CD14-positive monocyte (primary cell): ENCODE measurements at regions not wholly inside any gene's neighbourhood (a gene's known extent, or its start where the extent isn't known, plus 50 kb on each side); places are given as distances from the start of the nearest gene placed in this dataset.
"Not testable (repeated sequence)": the region's sequence is repeated elsewhere in the genome, so short reads cannot be mapped to it uniquely, and the experiment has no call there.

Source experiments
- DNase-seq, 3 donors: peaks; one replicate each; pipeline ENCODE4 v3.0.0-alpha.2; 2011 to 2022
- H2AFZ ChIP-seq: 2 replicates; pipeline ENCODE4 v1.6.0; 2012; ENCODE audit warnings: mild to moderate bottlenecking, low read depth, low read length, inconsistent platforms; ENCODE audit not compliant: insufficient read depth, poor library complexity, severe bottlenecking
- H3K27ac ChIP-seq, 2 donors: 1 replicate in 1 of 2; 2 replicates in 1 of 2; pipeline ENCODE4 v1.5.1; 2012 to 2013; ENCODE audit warnings: low read length in 2 of 2, control low read depth in 1 of 2, inconsistent platforms in 1 of 2, low read depth in 1 of 2, mild to moderate bottlenecking in 1 of 2
- H3K27me3 ChIP-seq, 2 donors: one replicate each; pipeline versions ENCODE4 v1.6.0 to v1.6.1; 2011 to 2013; ENCODE audit warnings: low read length in 2 of 2; ENCODE audit not compliant: control insufficient read depth in 2 of 2, insufficient read depth in 2 of 2
- H3K36me3 ChIP-seq, 2 donors: replicated peaks in 1 of 2; 1 replicate in 1 of 2; 2 replicates in 1 of 2; pipeline versions ENCODE4 v1.5.1 to v1.6.1; 2012 to 2013; ENCODE audit warnings: low read length in 2 of 2, control low read depth in 1 of 2, inconsistent platforms in 1 of 2, mild to moderate bottlenecking in 1 of 2; ENCODE audit not compliant: insufficient read depth in 2 of 2, control insufficient read depth in 1 of 2
- H3K4me1 ChIP-seq, 2 donors: 1 replicate in 1 of 2; 2 replicates in 1 of 2; pipeline versions ENCODE4 v1.5.1 to v1.6.1; 2012 to 2013; ENCODE audit warnings: low read length in 2 of 2, control low read depth in 1 of 2, inconsistent platforms in 1 of 2, mild to moderate bottlenecking in 1 of 2, moderate library complexity in 1 of 2; ENCODE audit not compliant: insufficient read depth in 2 of 2, control insufficient read depth in 1 of 2
- H3K4me2 ChIP-seq: replicated peaks from 2 replicates; pipeline ENCODE3; 2012; ENCODE audit warnings: low read length, moderate library complexity, mild to moderate bottlenecking; ENCODE audit not compliant: poor library complexity, severe bottlenecking; ENCODE audit errors: extremely low read depth
- H3K4me3 ChIP-seq, 3 experiments: fragments of 200-600 bp in 1 of 3; sonication (generic) in 1 of 3; replicated peaks in 1 of 3; 1 replicate in 2 of 3; 2 replicates in 1 of 3; pipeline ENCODE4 v1.5.1; 2011 to 2013; ENCODE audit warnings: low read length in 3 of 3, mild to moderate bottlenecking in 3 of 3, control low read depth in 2 of 3, low read depth in 2 of 3, inconsistent platforms in 1 of 3, moderate library complexity in 1 of 3
- H3K79me2 ChIP-seq: 2 replicates; pipeline ENCODE4 v1.6.0; 2012; ENCODE audit warnings: mild to moderate bottlenecking, control low read depth, inconsistent platforms, low read length, moderate library complexity; ENCODE audit not compliant: insufficient read depth
- H3K9ac ChIP-seq: 2 replicates; pipeline ENCODE4 v1.6.0; 2017; ENCODE audit warnings: low read length, mild to moderate bottlenecking; ENCODE audit not compliant: insufficient read depth, poor library complexity, severe bottlenecking
- H3K9me3 ChIP-seq, 2 donors: replicated peaks in 1 of 2; 1 replicate in 1 of 2; 2 replicates in 1 of 2; pipeline versions ENCODE4 v1.5.1 to v1.6.1; 2012 to 2013; ENCODE audit warnings: low read length in 2 of 2, control low read depth in 1 of 2; ENCODE audit not compliant: control insufficient read depth in 1 of 2, insufficient read depth in 1 of 2
- H4K20me1 ChIP-seq: 2 replicates; pipeline ENCODE4 v1.6.0; 2012; ENCODE audit warnings: mild to moderate bottlenecking, low read length, control low read depth, moderate library complexity; ENCODE audit not compliant: insufficient read depth
- H3K27ac Mint-ChIP-seq, 7 donors: one replicate each; pipeline ENCODE4 v1.8.0; 2020; ENCODE audit warnings: mild to moderate bottlenecking in 7 of 7, mixed read lengths in 7 of 7, moderate library complexity in 6 of 7, inconsistent platforms in 2 of 7
- H3K27me3 Mint-ChIP-seq, 3 donors: one replicate each; pipeline ENCODE4 v1.8.0; 2021 to 2022; ENCODE audit warnings: low read depth in 3 of 3, mild to moderate bottlenecking in 3 of 3, mixed read lengths in 3 of 3, moderate library complexity in 3 of 3, inconsistent platforms in 1 of 3
- H3K36me3 Mint-ChIP-seq, 2 donors: one replicate each; pipeline ENCODE4 v1.8.0; 2020; ENCODE audit warnings: mixed read lengths in 2 of 2, inconsistent platforms in 1 of 2, mild to moderate bottlenecking in 1 of 2
- H3K4me1 Mint-ChIP-seq: one replicate; pipeline ENCODE4 v1.8.0; 2020; ENCODE audit warnings: mild to moderate bottlenecking, mixed read lengths
- H3K4me3 Mint-ChIP-seq, 2 donors: one replicate each; pipeline ENCODE4 v1.8.0; 2020; ENCODE audit warnings: mild to moderate bottlenecking in 2 of 2, mixed read lengths in 2 of 2, moderate library complexity in 1 of 2
- H3K9me3 Mint-ChIP-seq, 7 donors: one replicate each; pipeline ENCODE4 v1.8.0; 2020 to 2022; ENCODE audit warnings: mixed read lengths in 7 of 7, mild to moderate bottlenecking in 6 of 7, moderate library complexity in 6 of 7, inconsistent platforms in 2 of 7
- WGBS: methylation state at CpG from one replicate; pipeline ENCODE4 v1.1.5; 2013; ENCODE audit warnings: missing lambda C conversion rate; ENCODE audit not compliant: insufficient coverage; 5-methylcytosine and 5-hydroxymethylcytosine counted together
- intact Hi-C, 2 donors: fragments of 100-400 bp; cut with micrococcal nuclease; formaldehyde crosslinking; loops; one replicate each; pipeline versions ENCODE4 v1.15.0 to v1.15.1; 2023

DNA sequence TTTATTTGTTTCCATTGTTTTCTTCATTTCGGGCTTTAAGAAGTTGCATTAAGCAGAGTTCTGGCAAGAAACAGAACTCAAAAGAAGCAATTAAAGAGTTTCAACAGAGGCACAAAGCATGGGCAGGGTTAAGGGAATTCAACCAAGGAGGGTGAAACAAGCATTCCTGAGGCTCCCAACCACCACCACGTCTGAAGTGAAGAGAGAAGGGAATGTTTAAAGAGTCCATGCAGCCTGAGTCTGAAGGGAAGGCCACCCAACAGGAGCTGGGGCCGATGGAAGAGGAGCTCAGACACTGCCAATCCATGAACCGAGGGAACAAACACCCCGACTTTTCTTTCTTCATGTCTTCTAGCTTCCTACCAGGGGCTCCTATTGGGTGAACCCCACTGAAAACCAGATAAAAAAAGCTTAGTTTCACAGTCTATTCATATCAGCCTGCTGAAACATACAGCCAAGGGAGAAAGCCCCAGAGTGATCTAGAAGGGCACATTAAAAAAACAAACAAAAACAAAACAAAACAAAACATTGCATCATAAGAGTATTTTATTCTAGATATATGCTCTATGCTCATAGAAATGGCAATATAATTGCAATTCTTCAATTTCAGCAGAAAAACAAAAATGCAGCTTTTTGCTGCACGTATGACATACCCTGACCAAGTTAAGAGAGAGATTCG is 592.1 kb downstream of the TTLL7 start:
- H3K27me3 ChIP-seq, H3K9ac ChIP-seq, H3K4me1 ChIP-seq, H3K4me3 ChIP-seq, H3K27me3 Mint-ChIP-seq, intact Hi-C loops, H3K27ac Mint-ChIP-seq, H3K36me3 ChIP-seq, H3K27ac ChIP-seq, H2AFZ ChIP-seq, H3K4me3 Mint-ChIP-seq, H3K9me3 ChIP-seq, H3K9me3 Mint-ChIP-seq, H3K4me1 Mint-ChIP-seq, H3K79me2 ChIP-seq, H3K4me2 ChIP-seq, H3K36me3 Mint-ChIP-seq, H4K20me1 ChIP-seq, DNase-seq: not testable (repeated sequence)
- WGBS, result no CpG with 5 or more reads among the region's 7 CpGs

DNA sequence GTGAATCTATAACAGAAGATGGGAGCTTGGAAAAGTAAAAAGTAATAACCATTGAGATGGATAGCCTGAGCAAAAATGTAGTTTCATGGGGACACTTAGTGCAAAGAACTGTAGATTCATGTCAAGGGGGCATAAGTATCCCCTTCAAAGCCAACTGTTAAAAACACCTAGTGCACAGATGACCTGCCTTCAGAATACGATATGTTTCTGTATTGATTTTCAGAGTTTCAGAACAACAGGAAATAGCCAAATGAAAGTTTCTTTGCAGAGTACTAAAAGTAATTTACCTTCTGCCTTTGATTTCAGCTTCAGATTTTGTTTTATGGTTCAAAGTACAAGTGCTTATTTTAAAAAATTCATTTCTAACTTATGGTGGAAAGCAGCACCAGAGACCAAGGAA is 593.1 kb downstream of the TTLL7 start:
- H3K36me3 Mint-ChIP-seq, H3K4me2 ChIP-seq, H3K9me3 ChIP-seq, DNase-seq, H3K36me3 ChIP-seq, H3K4me1 Mint-ChIP-seq, H3K9ac ChIP-seq, intact Hi-C loops, H3K9me3 Mint-ChIP-seq, H3K27ac Mint-ChIP-seq, H4K20me1 ChIP-seq, H3K79me2 ChIP-seq, H3K4me3 Mint-ChIP-seq, H3K27me3 ChIP-seq, H3K27ac ChIP-seq, H3K4me3 ChIP-seq, H3K4me1 ChIP-seq, H2AFZ ChIP-seq, H3K27me3 Mint-ChIP-seq: not testable (repeated sequence)
- WGBS, result no CpG with 5 or more reads among the region's 1 CpG

DNA sequence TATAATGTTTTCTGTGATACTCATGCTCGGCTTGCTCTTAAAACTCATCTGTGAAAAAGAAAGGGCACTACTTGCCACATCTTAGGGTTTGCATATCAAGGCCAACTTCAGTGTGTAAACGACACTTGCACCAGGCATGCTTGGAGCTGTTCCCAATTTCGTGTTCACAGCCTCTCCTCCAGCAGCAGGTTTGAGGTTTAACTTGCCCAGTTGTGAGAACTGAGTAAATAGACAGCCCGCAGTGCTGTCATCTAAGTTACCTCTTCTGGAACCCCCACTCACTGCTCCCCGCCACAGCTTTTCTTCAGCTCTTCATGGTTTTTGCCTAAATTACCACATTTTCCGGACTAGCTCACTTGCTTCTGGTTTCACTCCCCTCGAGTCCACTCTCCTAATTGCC is 595.4 kb downstream of the TTLL7 start:
- H3K9me3 Mint-ChIP-seq, H3K4me1 ChIP-seq, H3K4me3 Mint-ChIP-seq, H3K4me2 ChIP-seq, H3K27ac ChIP-seq, H3K36me3 Mint-ChIP-seq, H3K27ac Mint-ChIP-seq, H3K79me2 ChIP-seq, H4K20me1 ChIP-seq, H3K27me3 Mint-ChIP-seq, H3K4me3 ChIP-seq, intact Hi-C loops, H2AFZ ChIP-seq, H3K4me1 Mint-ChIP-seq, DNase-seq, H3K36me3 ChIP-seq, H3K27me3 ChIP-seq, H3K9me3 ChIP-seq, H3K9ac ChIP-seq: not testable (repeated sequence)
- WGBS, result no CpG with 5 or more reads among the region's 7 CpGs

DNA sequence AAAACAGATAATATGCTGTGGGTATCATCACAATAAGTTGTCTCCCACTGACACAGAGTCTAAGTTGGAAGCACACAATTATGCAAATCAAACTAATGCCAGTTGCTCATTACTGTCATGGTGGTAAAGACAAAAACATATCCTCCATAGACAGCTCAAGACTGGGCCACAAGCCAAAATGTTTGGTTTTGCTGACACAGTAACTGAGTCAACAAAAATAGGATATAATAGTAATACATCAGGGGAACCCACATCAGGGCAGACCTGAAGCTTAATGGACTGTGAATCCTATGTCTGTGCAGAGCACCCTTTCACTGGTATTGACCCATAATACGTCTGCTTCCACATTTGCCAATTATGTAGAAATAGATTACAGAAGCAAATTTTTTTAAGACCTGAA is 597.8 kb downstream of the TTLL7 start:
- H3K9me3 Mint-ChIP-seq, H3K27me3 ChIP-seq, H3K4me3 Mint-ChIP-seq, H2AFZ ChIP-seq, H3K4me3 ChIP-seq, H3K36me3 ChIP-seq, H3K9me3 ChIP-seq, H3K27me3 Mint-ChIP-seq, H3K27ac Mint-ChIP-seq, DNase-seq, H3K27ac ChIP-seq, H3K4me1 ChIP-seq, H3K9ac ChIP-seq, H3K79me2 ChIP-seq, H3K4me2 ChIP-seq, H4K20me1 ChIP-seq, H3K36me3 Mint-ChIP-seq, H3K4me1 Mint-ChIP-seq, intact Hi-C loops: not testable (repeated sequence)
- no CpG with 5 or more reads among the region's 1 CpG for WGBS
